NAMALWA (cell line): ENCODE measurements at regions not wholly inside any gene's neighbourhood (a gene's known extent, or its start where the extent isn't known, plus 50 kb on each side); places are given as distances from the start of the nearest gene placed in this dataset.
"Not testable (repeated sequence)": the region's sequence is repeated elsewhere in the genome, so short reads cannot be mapped to it uniquely, and the experiment has no call there.

ENCODE experiments used
- DNase-seq: peaks from one replicate; pipeline ENCODE4 v3.0.0-alpha.2; 2015; ENCODE audit warnings: low spot score

DNA sequence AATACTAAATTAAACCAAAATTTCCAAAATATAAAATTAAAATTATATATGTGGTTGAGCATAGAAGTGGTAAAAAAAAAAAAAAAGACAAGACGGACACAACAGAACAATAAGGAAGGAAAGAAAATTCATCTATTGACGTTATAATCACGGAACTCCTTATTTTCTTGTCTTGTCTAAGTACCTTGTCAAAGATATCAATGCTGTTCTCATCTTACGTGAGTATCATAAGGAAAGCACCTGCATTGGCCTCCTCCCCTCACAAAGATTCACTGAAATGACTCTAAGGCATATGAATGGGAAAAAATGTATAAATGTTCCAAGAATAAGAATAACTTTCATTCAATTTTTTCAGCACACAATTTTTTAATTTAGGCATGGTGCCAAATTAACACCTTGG is 135.4 kb downstream of the PPP1R3A start:
- DNase-seq = no peak

DNA sequence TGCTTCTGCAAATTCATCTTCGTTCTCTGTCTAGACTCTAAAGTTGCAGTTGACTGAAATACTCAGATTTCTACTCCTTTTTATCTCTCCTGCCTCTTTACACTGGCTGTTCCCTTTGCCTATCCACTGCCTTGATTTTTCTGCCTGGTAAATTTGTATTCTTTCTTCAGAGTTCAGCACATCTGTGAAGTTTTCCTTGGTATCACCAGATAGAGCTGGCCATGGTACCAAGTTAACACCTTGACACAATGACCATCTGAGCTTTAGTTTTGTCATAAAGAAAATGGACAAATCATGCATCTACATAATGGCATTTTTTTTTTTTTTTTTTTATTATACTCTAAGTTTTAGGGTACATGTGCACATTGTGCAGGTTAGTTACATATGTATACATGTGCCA is 143.0 kb downstream of the PPP1R3A start:
- DNase-seq = no peak

DNA sequence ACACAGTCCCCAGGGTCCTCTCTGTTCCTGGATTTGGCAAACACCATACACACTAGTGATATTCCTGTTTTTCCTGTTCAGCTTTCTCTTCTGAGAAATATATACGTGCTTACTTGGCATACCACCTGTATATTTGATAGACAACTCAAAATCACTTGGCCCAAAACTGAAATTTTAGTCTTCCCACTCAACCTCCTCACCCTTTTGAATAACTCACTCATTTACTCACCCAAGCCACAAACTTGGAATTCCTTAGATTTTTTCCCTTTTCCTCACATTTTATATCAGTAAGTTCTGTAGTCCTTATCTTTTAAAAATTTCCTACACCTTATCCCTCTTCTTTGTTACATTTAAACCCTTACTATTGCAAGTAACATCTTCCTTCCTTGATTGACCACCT is 143.4 kb downstream of the PPP1R3A start:
- no peak for DNase-seq

DNA sequence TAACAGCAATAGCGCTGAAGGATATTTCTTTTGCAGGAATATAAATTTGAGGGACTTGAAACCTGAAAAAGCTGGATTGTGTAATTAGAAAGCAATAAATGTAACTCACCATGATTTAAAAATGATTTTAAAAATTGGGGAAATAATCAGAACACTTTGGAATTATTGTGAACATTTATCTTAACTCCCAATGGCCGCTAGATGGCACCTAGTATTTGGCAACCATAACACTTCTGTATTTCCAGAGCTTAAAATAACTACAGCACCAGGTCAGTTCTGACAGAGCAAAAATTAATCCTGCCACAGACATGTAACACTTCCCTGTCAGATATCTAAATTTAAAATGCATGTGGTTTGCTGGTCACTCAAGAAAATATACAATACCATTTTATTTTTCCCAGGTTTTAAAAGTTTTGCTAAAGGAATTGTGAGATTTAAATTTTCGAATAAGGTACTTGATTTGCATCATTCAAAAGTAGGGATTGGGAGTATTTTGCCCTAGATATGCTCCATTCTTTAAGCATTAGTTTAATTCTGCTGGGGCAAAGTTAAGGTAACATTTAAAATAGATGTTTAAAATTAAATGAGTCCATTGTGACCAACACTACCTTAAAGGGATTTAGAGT is 144.5 kb downstream of the PPP1R3A start:
- peak; percentile 69 for DNase-seq

DNA sequence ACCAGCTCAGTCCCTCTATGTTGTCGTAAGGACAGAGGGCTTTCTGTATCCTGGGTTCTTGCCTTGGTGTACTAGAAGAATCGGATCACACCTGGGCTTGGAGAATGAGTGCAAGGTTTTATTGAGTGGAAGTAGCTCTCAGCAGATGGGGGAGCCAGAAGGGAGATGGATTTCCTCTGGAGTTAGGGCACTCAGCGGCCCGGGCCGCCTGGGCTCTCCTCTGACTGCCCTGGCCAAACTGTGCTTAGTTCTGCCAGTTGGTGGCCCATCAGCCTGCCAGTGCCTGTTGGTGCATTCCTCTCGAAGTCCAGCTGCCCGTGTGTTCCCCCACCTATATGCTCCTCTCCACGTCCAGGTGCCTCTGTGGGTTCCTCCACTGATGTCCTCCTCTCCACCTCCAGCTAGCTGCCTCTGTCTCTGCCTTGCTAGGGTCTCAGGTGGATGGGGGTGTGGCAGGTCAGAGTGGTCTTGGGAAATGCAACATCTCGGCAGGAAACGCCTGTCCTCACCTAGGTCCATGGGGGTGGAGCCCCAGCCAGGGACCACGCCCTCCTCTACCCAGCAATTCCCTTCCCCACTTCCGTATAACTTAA is 148.6 kb downstream of the PPP1R3A start:
- DNase-seq = no peak

DNA sequence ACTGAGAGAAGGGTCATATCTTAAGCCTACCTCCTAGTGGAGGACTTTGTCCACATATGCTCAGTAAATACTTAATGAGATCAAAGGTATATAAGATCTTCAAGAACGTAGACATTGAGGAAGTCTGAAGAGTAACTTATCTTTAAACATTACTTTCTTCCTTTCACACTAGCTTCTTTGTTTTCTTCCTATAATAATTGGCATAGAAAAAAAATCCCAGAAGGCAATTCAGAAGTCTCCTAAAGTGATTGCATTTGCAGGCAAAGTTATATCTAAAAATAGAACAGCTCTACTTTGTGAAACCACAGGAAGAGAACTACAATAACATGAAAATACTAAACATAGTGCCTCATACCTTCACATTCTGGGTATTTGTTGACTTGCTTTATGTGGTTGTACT is 150.4 kb downstream of the PPP1R3A start:
- no peak for DNase-seq

DNA sequence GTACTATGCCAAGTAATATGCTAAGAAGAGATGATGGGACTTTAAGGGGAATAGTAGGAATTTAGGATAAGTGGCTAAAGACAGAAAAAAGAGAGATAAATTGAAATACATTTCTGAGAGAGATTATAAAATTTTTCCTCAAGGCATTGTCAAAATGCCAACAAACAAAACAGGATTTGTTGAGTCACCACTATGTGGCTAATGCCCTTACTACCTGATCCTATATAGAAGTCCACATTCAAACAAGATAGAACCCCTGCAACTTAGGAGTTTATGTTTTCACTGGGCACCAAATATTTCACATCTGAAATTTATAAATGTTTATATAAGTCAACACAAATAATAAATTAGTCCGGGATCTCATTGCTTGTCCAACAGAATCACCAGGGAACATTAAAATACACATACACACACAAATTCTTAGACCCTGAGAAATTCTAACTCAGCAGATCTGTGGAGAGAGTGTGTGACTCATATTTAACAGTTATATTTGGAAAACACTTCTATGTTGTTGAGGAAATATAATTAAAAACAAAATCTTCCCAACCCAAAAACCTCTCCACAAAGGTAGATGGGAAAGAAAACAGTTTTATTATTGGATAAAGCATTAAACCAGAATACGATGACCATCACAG is 154.3 kb downstream of the PPP1R3A start:
- no peak for DNase-seq

DNA sequence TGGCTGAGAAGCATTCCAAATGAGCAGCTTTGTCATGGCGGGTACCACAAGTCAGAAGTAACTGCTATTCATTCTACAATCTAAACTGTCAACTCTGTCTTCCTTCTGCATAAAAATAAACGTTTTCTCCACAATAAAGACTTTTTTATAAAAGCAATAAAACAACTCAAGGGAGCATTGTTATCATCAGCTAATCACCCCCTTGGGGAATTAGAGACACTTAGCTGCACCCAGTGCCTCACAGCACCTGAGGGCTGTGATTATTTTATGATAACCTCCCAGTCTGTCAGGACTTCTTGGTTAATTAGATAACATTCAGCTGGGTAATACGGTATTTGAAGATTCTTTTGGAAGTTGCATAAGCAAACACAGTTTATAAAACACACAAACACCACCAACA is 155.6 kb downstream of the PPP1R3A start:
- DNase-seq = no peak

DNA sequence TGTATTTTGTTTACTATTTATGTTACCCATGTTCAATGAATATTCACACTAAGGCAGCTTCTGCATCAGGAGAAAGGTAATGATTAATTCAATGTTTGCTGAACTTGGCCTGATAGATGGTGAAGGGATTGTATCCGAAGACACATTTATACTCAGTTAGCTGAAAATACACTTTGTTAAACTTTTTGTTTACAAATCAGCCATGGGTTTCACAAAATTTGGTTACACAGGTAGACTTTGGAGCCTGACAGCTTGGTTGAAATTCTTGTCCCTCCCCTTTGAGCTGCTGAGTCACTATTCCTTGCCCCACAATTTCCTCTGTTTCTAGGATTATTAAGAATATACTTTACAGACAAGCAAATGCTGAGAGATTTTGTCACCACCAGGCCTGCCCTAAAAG is 162.6 kb downstream of the PPP1R3A start:
- no peak for DNase-seq

DNA sequence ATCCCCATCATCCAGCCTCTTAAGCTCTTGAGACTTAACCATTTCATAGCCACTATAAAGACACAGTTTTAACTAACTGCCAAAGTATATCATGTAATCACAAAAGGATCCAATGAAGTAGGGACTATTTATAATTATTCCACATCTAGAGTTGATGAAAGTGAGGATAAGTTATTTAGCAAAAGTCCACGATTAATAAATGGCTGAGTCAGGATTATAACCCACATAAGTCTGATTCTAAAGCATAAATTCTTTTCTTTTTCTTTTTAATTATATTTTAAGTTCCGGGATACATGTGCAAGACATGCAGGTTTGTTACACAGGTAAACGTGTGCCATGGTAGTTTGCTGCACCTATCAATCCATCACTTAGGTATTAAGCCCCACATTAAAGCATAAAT is 166.1 kb downstream of the PPP1R3A start:
- no peak for DNase-seq

DNA sequence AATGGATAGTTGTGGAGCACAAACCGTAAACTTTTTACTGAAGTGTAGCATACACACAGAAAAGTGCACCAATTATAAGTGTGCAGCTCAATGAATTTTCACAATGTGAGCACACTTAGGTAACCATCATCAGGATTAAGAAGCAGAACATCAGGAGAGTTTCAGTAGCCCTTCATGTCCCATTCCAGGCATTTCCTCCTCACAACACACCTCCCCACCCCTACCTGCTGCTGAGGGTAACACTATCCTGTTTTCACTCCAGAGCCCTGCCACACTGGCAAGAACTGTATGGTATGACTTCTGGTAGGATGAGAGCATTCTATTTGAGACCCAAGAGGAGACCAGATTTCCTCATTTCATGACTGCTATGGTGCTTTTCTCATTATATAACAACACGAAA is 166.5 kb downstream of the PPP1R3A start:
- DNase-seq = no peak

DNA sequence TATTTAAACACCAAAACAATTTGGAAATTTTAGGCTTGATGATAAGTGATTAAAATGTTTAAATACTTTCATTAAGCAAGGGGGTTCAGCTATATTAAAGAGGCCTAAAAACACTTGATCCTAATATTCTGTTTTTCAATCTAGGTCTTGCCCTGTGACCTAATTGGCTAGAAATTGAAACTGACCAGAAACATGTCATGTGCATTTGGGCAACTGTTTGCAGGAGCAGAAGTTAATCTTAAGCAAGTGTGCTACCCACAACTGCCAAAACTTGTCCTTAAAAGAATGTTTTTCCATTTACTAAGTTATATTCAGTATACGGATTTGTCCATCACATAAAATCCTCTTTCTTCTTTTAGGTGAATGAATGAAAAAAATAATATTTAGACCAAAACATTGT is 167.3 kb downstream of the PPP1R3A start:
- DNase-seq = no peak

DNA sequence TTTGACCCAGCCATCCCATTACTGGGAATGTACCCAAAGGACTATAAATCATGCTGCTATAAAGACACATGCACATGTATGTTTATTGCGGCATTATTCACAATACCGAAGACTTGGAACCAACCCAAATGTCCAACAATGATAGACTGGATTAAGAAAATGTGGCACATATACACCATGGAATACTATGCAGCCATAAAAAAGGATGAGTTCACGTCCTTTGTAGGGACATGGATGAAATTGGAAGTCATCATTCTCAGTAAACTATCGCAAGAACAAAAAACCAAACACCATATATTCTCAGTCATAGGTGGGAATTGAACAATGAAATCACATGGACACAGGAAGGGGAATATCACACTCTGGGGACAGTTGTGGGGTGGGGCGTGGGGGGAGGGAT is 170.4 kb downstream of the PPP1R3A start:
- DNase-seq = not testable (repeated sequence)

DNA sequence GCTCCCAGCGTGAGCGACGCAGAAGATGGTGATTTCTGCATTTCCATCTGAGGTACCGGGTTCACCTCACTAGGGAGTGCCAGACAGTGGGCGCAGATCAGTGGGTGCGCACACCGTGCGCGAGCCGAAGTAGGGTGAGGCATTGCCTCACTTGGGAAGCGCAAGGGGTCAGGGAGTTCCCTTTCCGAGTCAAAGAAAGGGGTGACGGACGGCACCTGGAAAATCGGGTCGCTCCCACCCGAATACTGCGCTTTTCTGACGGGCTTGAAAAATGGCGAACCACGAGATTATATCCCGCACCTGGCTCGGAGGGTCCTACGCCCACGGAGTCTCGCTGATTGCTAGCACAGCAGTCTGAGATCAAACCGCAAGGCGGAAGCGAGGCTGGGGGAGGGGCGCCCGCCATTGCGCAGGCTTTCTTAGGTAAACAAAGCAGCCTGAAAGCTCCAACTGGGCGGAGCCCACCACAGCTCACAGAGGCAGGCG is 175.8 kb downstream of the PPP1R3A start:
- DNase-seq = not testable (repeated sequence)

DNA sequence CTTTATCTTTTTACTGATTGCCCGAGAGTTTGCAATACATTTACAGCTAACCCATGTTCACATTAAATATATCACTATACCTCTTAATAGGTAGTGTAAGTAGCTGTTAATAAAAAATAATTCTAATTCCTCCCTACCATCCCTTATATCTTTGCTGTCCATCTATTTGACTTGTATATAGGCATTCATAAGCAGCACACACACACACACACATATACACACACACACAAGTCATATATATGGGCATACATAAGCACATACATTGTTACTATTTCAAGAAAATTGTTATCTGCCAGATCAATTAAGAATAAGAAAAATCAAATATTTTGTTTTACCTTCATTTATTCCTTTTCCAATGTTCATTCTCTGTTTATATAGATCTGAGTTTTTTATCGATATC is 176.4 kb downstream of the PPP1R3A start:
- no peak for DNase-seq

DNA sequence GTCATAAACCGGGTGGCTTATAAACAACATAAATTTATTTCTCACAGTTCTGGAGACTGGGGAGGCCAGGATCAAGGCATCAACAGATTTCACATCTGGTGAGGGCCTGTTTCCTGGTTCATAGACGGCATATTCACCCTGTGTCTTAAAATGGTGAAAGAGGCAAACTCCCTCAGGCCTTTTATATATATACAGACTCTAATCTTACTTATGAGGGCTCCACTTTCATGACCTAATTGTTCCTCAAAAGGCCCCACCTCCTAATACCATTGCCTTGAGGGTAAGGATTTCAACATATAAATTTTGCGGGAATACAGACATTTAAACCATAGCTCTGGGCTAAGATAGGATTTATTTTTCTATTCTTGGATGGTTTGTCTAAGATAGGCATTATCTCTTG is 187.2 kb downstream of the PPP1R3A start:
- no peak for DNase-seq

DNA sequence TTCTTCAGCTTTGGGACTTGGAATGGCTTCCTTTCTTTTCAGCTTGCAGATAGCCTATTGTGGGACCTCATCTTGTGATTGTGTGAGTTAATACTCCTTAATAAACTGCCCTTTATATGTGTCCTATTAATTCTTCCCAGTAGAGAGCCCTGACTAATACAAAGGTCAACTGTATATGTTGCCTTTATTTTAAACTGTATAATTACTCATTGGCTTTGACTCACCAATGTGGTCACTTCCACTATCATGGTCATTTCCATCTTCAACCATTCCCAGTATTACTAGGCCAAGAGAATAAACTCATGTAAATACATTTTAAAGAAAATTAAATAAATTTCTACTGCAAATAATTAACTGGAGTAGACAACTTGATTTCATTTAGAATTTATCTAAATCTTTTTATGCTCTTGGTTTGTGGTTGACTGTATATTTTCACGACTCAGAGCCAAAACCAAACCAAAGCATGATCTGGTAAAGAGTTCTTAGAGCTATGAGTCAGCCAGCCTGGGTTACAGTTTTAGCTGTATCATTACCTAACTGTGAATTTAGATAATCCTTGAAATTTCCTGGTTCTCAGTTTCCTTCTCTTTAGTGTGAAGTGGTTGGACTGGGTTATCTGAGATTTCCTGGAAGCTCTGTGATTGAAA is 188.4 kb downstream of the PPP1R3A start:
- no peak for DNase-seq

DNA sequence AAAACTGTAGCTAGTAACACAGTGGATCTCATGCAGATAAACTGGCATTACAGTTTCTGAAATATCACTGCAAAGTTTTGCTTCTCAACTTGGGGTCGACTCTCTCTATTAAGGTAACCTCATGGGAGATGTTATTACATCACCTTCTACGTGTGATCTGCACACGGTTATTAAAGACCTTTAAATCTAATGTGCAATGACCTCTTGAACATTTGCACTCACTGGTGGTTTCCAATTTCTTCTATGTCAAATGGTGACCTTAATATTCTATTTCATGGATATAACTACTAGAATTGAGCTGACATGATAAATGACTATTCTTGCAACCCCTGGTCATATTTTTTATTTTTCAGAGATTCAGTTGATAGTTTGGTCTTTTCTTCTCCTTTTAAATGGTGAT is 191.3 kb downstream of the PPP1R3A start:
- no peak for DNase-seq

DNA sequence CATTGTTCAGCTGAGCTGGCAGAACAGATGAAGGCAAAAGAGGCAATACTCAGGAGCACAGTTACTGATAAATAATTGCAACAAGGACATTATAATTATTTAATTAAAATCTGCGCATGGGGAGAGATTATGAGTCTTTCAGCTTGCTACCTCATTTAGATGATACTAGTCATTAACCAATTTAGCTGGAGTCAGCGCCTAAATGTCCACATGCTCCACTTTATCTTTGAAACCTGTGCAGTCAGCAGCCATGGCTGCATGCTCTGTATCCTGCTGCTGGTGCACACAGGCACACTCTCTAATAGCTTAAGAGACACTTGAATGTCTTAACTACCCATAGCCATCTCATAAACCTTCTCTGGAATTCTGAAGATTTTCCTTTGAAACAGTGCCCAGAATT is 196.8 kb downstream of the PPP1R3A start:
- no peak for DNase-seq

DNA sequence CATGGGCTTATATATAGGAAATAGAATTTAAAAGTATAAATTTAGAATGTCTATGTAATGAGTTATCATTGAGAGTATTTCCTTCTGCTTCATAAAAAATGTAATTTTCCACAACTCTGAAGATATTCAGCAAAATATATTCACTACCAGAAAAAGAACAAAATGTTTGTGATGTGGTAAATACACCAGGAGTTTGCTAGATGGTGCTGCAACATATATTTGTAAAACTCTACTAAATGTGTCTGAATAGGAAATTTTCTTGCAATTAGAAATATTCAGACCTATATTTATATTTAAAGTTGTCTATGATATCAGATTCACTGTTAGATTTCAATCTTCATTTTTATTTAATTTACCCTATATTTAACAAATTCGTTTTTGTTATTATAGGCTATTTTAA is 201.1 kb downstream of the PPP1R3A start:
- no peak for DNase-seq

DNA sequence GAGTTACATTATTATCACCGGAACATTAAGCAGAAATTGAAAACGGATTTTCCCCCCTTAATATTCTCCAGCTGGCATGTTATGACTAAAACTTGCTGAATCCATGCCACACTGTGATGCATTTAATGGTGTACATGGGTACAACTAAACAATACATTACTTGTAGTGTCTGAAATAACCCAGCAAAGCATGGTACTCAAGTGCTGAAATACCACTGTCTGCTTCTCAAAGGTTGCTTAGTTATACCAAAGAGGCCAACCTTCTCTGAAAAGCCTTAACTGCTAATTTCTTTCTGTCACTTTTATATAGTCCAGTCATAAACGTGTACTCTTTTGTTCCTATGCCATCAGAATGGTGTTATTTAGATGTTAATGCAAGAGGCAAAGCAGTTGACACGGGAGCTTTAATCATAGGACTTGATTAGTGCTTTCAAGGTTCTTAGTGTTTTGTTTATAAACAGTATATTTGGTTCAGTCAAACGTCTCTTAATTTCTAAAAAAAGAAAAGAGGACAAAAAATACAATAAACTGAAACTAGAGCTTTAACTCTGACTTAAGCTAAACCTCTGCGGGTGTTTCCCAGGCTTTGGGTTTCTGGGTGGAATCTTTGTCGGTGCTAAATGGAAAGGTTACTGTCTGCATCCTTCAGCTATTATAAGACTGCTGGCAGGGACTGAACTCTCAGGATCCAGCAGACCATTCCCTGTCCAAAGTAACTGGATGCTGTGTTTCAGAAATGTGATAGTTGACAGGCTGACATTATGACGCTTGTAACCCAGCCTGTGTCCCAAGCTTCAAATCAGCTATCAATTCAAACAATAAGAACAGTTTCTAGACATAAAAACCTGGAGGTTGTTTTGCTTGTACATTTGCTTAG is 202.6 kb downstream of the PPP1R3A start:
- DNase-seq = no peak

DNA sequence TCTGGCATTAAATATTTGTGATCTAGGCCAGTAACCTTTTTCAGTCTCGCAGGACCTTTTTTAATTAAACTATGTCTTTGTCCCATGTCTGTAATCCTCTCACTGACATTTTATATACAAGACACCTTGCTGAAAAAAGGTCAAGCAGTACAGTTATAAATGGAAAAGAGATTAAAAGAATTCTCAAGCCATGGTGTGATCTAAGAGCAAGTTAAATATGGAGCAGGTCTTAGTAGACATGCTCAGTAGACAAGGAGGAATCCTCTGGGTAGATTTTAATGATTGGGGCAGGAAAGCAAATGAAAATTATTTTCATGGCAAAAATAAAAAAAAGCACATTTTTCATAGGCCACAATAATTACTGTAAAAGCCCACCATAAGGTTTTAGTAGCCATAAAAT is 203.5 kb downstream of the PPP1R3A start:
- DNase-seq = no peak
